ENCODE measurements at regions not wholly inside any gene's neighbourhood (a gene's known extent, or its start where the extent isn't known, plus 50 kb on each side); places are given as distances from the start of the nearest gene placed in this dataset.

- TF ChIP-seq CTCF (IDR thresholded peaks at IDR 0.05) (no peak), POLR2A (IDR thresholded peaks at IDR 0.05) (no peak)
Observed at GRCh38 chr14:38716926-38717325, 386.1 kb downstream of the SEC23A start.
